NCI-H82 (cell line): ENCODE measurements at regions not wholly inside any gene's neighbourhood (a gene's known extent, or its start where the extent isn't known, plus 50 kb on each side); places are given as distances from the start of the nearest gene placed in this dataset.
A peak's percentile ranks its signal among the peaks of the same experiment; 100 is the strongest.
"Not testable (repeated sequence)": the region's sequence is repeated elsewhere in the genome, so short reads cannot be mapped to it uniquely, and the experiment has no call there.

ENCODE experiments used
- DNase-seq: peaks from one replicate; lab custom pipeline; 2025; lab: John Stamatoyannopoulos, UW

DNA sequence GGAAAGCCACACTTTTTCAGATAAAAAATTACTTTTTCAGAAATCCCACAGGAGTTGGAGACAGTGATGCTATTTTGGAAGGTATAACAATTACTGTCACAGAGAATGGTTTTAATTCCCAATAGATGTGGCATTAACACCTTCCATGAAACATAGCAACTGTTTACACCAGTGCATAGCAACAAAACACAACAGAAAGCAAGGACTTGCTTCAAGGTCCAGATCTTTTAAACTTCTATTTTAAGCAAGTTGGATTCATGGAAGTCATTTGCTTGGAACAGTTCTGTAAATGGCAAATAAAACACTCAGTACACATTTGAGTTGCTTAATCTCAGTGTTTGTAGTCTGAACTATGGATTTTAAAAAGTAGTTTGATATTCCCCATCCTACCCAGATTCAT lies 385.9 kb upstream of the SPRY2 start:
- no peak for DNase-seq

DNA sequence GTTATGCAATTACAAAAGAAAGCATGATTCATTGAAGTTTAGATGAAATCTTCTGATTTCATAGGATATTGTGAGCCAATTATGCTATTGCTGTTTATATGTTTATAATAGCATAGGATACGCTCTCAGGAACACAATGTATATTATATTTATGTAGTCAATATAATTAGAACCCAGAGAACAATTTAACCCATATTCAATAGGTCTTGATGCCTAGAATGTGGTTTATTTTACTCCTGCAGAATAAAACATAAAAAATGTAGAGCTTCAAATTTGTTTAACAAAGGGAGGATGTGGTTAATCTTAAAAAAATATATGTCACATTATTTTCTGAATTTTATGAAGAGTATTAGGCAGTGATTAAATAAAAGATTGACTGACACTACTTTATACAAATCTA lies 380.8 kb upstream of the SPRY2 start:
- DNase-seq, result no peak

DNA sequence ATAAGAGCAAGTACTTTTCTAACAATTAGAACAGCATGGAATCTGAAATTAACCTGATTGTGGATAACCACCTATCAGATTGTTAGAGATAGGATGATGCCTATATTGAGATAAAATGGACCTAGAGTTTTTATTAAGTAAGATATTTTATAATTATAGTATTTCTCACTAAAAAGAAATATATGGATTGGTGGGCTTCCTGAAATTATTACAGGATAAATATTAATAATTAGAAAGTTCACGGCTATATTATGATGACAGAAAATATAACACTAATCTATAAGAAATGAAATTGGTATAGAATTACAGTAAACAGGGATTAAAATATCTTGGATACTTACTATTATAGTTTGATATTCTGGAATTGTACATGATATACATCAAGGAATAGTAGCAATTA lies 378.0 kb upstream of the SPRY2 start:
- no peak for DNase-seq

GRCh38 chr13:80717776-80718175 lies 376.9 kb upstream of the SPRY2 start:
- DNase-seq, result no peak

DNA sequence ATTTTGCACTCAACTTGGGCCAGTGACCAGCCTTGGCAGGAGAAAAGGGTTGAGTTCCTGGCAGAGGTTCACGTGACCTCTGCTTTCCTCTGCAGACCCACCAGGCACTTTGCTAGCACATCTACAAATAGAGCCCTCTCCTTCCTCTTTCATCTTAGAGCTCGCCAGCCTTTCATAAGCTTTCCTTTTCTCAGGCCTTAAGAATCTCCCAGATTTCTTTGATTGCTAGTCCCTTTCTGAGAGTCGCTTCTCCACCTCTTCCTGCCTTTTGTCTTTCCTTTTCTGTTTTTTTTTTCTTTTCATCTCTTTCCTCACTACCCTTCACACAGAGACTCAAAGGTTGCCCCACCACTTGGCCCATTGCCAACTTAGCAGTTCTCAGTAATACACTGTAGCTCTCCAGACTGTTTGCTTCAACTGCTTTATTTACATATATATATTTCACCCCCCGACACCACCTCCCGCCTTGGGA lies 375.7 kb upstream of the SPRY2 start:
- peak; percentile 21 for DNase-seq

- no peak for DNase-seq
These were observed 371.1 kb upstream of the SPRY2 start for GRCh38 chr13:80712026-80712425.

DNA sequence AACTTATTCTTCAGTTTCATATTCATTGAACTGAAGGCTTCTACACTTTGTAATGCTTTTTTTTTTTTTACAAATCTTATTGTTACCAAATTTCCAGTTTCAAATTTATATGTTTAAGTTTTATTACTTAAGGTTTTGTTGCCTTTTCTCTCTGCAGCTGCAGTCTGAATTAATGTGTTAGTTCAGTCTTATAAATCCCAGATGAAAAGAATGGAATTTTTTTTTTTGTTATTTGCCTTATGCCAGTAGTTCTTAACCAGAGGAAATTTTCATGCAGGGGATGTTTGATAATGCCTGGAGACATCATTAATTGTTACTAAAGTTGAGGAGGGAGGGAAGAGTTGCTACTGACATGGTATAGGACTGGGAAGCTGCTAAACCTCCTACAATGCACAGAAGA lies 367.9 kb upstream of the SPRY2 start:
- DNase-seq, result no peak

DNA sequence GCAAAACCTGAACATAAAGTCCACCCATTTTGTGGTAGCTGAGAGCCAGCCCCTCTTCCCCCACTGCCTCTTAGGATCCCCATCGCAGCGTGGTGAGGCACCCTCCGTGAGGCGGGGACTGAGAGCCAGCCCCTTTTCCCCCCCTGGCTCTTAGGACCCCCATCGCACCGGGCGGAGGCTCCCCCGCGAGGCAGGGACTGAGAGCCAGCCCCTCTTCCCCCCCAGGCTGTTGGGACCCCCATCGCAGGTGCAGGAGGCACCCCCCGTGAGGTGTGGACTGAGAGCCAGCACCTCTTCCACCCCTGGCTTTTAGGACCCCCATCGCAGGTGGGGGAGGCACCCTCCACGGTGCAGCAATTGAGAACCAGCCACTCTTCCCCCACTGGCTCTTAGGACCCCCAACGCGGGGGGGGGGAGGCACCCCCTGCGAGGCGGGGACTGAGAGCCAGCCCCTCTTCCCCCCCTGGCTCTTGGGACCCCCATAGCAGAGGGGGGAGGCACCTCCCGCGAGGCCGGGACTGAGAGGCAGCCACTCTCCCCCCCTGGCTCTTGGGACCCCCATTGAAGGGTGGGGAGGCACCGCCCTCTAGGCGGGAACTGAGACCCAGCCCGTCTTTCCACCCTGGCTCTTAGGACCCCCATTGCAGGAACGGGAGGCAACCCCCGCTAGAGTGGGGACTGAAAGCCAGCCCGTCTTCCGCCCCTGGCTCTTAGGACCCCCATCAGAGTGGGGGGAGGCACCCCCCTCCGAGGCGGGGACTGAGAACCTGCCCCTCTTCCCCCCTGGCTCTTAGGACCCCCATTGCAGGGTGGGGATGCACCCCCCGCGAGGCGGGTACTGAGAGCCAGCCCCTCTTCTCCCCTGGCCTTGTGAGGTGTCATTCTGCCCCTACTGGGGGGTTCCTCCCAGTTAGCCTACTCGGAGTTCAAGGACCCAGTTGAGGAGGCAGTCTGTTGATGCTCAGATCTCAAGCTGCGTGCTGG lies 366.4 kb upstream of the SPRY2 start:
- DNase-seq, result no peak

- no peak for DNase-seq
These were observed 365.2 kb upstream of the SPRY2 start for GRCh38 chr13:80706164-80706471.

DNA sequence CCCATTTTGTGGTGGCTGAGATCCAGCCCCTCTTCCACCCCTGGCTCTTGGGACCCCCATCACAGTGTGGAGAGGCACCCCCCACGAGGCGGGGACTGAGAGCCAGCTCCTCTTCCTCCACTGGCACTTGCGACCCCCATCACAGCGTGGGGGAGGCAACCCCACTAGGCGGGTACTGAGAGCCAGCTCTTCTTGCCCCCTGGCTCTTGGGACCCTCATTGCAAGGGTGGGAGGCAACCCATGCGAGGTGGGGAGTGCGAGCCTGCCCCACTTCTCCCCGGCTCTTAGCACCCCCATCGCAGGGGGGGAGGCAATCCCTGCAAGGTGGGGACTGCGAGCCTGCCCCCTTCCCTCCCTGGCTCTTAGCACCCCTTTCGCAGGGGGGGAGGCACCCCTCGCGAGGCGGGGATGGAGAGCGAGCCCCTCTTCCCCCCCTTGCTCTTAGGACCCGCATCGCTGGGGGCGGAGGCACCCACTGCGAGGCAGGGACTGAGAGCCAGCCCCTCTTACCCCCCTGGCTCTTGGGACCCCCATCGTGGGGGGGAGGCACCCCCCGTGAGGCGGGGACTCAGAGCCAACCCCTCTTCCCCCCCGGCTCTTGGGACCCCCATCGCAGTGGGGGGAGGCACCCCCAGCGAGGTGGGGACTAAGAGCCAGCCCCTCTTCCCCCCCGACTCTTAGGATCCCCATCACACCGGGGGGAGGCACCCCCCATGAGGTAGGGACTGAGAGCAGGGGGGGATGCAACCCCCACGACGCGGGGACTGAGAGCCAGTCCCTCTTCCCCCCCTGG lies 364.6 kb upstream of the SPRY2 start:
- no peak for DNase-seq

- DNase-seq, result no peak
These were observed 363.4 kb upstream of the SPRY2 start for GRCh38 chr13:80704369-80704768.

- no peak for DNase-seq
These were observed 354.9 kb upstream of the SPRY2 start for GRCh38 chr13:80695841-80696240.

DNA sequence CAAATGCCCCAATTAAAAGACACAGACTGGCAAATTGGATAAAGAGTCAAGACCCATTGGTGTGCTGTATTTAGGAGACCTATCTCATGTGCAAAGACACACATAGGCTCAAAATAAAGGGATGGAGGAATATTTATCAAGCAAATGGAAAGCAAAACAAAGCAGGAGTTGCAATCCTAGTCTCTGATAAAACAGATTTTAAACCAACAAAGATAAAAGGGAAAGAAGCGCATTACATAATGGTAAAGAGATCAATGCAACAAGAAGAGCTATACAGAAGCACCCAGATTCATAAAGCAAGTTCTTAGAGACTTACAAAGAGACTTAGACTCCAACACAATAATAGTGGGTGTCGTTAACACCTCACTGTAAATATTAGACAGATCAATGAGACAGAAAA lies 350.9 kb upstream of the SPRY2 start:
- DNase-seq, result not testable (repeated sequence)

DNA sequence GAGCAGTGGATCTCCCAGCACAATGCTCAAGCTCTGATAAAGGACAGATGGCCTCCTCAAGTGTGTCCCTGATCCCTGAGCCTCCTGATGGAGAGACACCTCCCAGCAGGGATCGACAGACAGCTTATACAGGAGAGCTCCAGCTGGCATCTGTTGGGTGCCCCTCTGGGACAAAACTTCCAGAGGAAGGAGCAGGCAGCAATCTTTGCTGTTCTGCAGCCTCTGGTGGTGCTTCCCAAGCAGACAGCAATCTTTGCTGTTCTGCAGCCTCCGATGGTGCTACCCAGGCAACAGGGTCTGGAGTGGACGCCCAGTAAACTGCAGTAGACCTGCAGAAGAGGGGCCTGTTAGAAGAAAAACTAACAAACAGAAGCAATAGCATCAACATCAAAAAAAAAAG lies 349.3 kb upstream of the SPRY2 start:
- DNase-seq, result peak; percentile 67

GRCh38 chr13:80688593-80688992 lies 347.7 kb upstream of the SPRY2 start:
- DNase-seq, result no peak

- DNase-seq, result no peak
These were observed 345.0 kb upstream of the SPRY2 start for GRCh38 chr13:80685942-80686341.

DNA sequence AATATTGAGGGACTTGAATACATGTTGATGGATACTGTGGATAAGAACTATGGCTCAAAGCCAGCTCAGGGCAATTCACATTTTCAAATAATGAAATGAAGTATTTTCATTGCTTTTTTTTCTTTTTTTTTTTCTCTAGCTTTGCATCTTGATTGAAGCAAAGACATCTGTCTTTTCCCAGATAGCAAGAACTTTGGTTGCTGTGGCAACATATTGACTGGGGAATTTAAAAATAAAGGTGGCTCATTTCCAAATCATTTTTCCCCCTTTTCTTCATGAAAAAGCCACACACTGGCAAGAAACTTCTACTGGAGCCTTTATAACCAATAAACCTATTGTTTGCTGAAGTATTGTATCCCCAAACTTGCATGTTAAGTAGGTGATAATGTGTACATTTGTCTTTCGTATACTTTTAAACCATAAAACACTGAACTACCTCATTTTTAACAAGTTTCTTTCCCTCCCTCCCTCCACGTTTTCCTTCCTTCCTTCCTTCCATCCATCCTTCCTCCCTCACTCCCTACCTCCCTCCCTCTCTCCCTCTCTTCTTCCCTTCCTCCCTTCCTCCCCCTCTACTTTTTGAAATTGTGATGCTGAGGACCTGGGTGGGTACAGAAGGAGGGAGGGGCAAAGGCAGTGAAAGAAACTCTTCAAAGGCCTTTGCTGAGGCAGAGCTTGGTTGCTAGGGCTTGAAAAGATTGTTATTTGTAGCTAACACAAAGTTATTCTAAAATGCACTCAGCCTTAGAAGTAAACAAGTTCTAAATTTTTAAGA lies 343.5 kb upstream of the SPRY2 start:
- DNase-seq, result no peak

DNA sequence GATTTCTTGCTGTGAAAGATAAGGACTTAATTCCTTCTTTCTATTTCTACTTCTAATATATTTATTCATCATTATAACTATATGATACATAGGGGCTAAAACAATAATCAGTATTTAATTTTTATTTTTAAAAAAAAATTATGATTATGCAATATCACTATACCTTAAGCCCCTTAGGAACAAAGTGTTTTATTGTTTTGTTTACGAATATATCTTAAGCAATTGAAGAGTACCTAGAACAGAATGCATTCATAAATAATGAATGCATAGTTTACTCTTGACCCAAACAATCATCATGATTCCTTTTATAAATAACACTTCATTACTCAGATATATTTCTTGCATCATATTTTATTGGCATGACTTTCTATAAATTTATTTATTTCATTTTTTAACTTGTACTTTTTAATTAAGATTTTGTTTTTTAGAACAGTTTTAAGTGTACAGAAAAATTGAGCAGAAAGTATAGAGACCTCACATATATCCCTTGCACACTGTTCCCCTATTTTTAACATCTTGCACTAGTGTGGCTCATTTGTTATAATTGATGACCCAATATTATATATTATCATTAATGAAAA lies 339.9 kb upstream of the SPRY2 start:
- no peak for DNase-seq

DNA sequence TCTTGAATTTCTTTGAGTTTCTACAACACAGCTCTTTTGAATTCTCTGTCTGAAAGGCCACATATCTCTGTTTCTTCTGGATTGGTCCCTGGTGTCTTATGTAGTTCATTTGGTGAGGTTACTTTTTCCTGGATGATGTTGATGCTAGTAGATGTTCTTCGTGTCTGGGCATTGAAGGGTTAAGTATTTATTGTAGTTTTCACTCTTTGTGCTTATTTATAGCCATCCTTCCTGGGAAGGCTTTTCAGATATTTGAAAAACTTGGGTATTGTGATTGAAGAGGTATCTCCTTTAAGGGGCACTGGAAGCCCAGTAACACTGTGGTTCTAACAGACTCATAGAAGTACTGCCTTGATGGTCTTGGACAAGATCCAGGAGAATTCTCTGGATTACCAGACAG lies 338.5 kb upstream of the SPRY2 start:
- DNase-seq, result no peak

- no peak for DNase-seq
These were observed 336.3 kb upstream of the SPRY2 start for GRCh38 chr13:80677227-80677626.

DNA sequence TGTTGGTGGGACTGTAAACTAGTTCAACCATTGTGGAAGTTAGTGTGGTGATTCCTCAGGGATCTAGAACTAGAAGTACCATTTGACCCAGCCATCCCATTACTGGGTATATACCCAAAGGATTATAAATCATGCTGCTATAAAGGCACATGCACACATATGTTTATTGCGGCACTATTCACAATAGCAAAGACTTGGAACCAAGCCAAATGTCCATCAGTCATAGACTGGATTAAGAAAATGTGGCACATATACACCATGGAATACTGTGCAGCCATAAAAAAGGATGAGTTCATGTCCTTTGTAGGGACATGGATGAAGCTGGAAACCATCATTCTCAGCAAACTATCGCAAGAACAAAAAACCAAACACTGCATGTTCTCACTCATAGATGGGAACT lies 334.5 kb upstream of the SPRY2 start:
- DNase-seq, result not testable (repeated sequence)

DNA sequence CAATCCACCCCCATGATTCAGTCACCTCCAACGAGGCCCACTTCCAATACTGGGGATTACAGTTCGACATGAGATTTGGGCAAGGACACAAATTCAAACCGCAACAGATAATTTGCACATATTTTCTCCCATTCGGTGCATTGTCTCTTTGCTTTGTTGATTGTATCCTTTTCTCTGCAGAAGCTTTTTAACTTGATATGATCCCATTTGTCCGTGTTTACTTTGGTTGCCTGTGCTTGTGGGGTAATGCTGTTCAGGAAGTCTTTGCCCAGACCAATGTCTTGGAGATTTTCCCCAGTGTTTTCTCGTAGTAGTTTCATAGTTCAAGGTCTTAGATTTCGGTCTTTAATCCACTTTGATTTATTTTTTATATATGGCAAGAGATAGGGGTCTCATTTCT lies 330.8 kb upstream of the SPRY2 start:
- no peak for DNase-seq
